ENCODE measurements at regions not wholly inside any gene's neighbourhood (a gene's known extent, or its start where the extent isn't known, plus 50 kb on each side); places are given as distances from the start of the nearest gene placed in this dataset.

DNA sequence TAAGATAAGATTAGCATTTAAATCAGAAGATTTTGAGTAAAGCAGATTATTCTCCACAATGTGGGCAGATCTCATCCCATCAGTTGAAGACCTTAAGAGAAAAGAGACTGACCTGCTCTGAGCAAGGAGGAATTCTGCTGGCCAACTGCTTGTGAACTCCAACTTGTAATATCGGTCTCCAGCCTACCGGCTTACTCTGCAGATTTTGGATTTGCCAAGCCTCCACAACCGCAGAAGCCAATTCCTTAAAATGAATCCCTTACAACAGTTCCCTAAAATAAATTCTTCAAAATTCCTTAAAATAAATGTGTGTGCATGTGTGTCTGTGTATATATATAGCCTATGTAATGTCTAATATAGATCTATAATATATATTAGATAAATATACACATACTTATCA is 107.4 kb upstream of the KLF13 start:
- no peak for DNase-seq
- Histone ChIP-seq H3K36me3 (ENCODE audit: control insufficient read depth, insufficient read depth, low read length) (no peaks in the 10 kb centered on the region), H3K27me3 (ENCODE audit: control insufficient read depth, insufficient read depth, low read length, poor library complexity, severe bottlenecking) (peaks cover 93% of the 10 kb centered on the region), H3K4me1 (ENCODE audit: control insufficient read depth, insufficient read depth, low read length) (no peaks in the 10 kb centered on the region), H3K9me3 (ENCODE audit: control insufficient read depth, low read length) (no peaks in the 10 kb centered on the region), H3K27ac (ENCODE audit: low read depth, low read length) (no peak overlapping the region), H3K4me3 (ENCODE audit: low read length) (no peak overlapping the region), H3K9ac (ENCODE audit: extremely low read depth, low read length, poor library complexity, severe bottlenecking) (no peak overlapping the region)
- TF ChIP-seq, protein P1, sequence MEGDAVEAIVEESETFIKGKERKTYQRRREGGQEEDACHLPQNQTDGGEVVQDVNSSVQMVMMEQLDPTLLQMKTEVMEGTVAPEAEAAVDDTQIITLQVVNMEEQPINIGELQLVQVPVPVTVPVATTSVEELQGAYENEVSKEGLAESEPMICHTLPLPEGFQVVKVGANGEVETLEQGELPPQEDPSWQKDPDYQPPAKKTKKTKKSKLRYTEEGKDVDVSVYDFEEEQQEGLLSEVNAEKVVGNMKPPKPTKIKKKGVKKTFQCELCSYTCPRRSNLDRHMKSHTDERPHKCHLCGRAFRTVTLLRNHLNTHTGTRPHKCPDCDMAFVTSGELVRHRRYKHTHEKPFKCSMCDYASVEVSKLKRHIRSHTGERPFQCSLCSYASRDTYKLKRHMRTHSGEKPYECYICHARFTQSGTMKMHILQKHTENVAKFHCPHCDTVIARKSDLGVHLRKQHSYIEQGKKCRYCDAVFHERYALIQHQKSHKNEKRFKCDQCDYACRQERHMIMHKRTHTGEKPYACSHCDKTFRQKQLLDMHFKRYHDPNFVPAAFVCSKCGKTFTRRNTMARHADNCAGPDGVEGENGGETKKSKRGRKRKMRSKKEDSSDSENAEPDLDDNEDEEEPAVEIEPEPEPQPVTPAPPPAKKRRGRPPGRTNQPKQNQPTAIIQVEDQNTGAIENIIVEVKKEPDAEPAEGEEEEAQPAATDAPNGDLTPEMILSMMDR (conservative IDR thresholded peaks at IDR 0.05) = no peak
- Mint-ChIP-seq H3K4me3 (no peak overlapping the region), H3K27ac (no peak overlapping the region), H3K9me3 (no peaks in the 10 kb centered on the region), H3K27me3 (ENCODE audit: insufficient read depth) (peaks cover 77% of the 10 kb centered on the region), H3K4me1 (peaks cover 10% of the 10 kb centered on the region), H3K36me3 (ENCODE audit: low read depth) (no peaks in the 10 kb centered on the region)
- WGBS, 2 experiments (ENCODE audit: insufficient coverage in 1 of 2, insufficient read length in 1 of 2) = 50 to 53% methylated on average over 2 to 3 of the region's 3 CpGs

DNA sequence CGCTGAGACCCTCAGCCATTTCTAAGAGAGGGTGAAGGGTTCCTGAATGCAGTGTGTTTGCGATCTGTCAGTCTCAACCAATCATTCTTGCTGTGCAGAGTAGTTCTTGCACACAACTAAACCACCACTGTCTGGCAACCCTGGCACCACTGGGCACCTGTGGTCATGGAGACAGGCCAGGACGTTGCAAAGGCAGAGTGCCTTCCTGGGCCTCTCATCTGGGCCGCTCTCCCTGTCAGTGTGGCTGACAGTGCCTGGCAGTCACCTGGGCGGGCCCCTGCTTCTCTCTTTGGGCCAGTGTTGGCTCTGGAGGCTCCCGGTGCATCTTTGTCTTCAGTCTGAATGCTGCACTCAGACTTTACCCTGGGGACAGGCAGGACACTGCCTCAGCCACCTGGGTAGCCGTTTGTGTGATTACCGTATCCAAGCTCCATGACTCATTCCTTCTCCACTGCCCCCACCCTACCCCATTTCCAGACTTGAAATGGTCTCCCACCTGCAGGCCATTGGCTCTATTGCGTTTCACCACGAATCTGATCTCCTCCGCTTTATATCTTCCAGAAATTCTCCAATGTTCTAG is 104.6 kb upstream of the KLF13 start:
- no peak overlapping the region for H3K27ac Mint-ChIP-seq
- H3K9me3 Mint-ChIP-seq = peaks cover 9% of the 10 kb centered on the region
- H3K36me3 Mint-ChIP-seq (ENCODE audit: low read depth) = no peaks in the 10 kb centered on the region
- TF ChIP-seq, protein P1 (conservative IDR thresholded peaks at IDR 0.05) = no peak
- Histone ChIP-seq H3K9me3 (ENCODE audit: control insufficient read depth, low read length) (no peaks in the 10 kb centered on the region), H3K27ac (ENCODE audit: low read depth, low read length) (no peak overlapping the region), H3K36me3 (ENCODE audit: control insufficient read depth, insufficient read depth, low read length) (no peaks in the 10 kb centered on the region), H3K27me3 (ENCODE audit: control insufficient read depth, insufficient read depth, low read length, poor library complexity, severe bottlenecking) (peaks cover 81% of the 10 kb centered on the region), H3K9ac (ENCODE audit: extremely low read depth, low read length, poor library complexity, severe bottlenecking) (no peak overlapping the region), H3K4me3 (ENCODE audit: low read length) (no peak overlapping the region), H3K4me1 (ENCODE audit: control insufficient read depth, insufficient read depth, low read length) (no peaks in the 10 kb centered on the region)
- DNase-seq = peak; percentile 64
- WGBS, 2 experiments (ENCODE audit: insufficient coverage in 1 of 2, insufficient read length in 1 of 2) = 74 to 78% methylated on average over 11 of the region's 11 CpGs
- H3K27me3 Mint-ChIP-seq (ENCODE audit: insufficient read depth) = peaks cover 74% of the 10 kb centered on the region
- H3K4me3 Mint-ChIP-seq = no peak overlapping the region
- peaks cover 10% of the 10 kb centered on the region for H3K4me1 Mint-ChIP-seq

DNA sequence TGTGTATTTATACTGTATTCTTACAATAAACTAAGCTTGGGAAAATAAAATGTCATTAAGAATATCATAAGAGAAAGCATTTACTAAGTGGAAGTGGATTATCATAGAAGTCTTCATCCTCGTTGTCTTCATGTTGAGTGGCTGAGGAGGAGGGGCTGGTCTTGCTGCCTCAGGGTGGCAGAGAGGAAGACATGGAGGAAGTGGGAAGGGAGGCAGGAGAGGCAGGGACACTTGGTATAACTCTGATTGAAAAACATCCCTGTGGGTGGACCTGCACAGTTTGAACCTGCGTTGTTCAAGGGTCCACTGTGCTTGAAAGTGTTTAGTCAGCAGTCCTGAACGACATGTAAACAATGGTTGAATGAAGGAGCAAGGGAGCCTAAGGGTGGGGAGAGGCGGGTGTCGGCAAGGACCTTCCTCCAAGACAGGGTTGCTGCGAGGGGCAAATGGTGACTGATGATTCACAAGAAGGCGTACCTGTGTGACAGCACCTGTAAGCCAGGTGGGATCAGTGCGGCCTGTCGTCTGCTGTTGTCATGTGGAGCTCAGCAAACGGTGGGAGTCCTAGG is 103.8 kb upstream of the KLF13 start:
- DNase-seq = no peak

More for the DNA sequence above, 103.8 kb upstream of the KLF13 start:
- no peak overlapping the region for H3K4me3 Mint-ChIP-seq
- peaks cover 73% of the 10 kb centered on the region for H3K27me3 ChIP-seq (ENCODE audit: control insufficient read depth, insufficient read depth, low read length, poor library complexity, severe bottlenecking)
- peaks cover 10% of the 10 kb centered on the region for H3K4me1 Mint-ChIP-seq
- 83 to 91% methylated on average over 9 to 10 of the region's 10 CpGs for WGBS, 2 experiments (ENCODE audit: insufficient coverage in 1 of 2, insufficient read length in 1 of 2)
- H3K9me3 Mint-ChIP-seq = peaks cover 9% of the 10 kb centered on the region
- H3K4me1 ChIP-seq (ENCODE audit: control insufficient read depth, insufficient read depth, low read length) = no peaks in the 10 kb centered on the region
- H3K36me3 Mint-ChIP-seq (ENCODE audit: low read depth) = no peaks in the 10 kb centered on the region
- H3K4me3 ChIP-seq (ENCODE audit: low read length) = no peak overlapping the region
- H3K27me3 Mint-ChIP-seq (ENCODE audit: insufficient read depth) = peaks cover 67% of the 10 kb centered on the region
- no peak overlapping the region for H3K9ac ChIP-seq (ENCODE audit: extremely low read depth, low read length, poor library complexity, severe bottlenecking)
- TF ChIP-seq, protein P1 (conservative IDR thresholded peaks at IDR 0.05) = no peak
- H3K27ac Mint-ChIP-seq = no peak overlapping the region
- no peaks in the 10 kb centered on the region for H3K9me3 ChIP-seq (ENCODE audit: control insufficient read depth, low read length)
- H3K27ac ChIP-seq (ENCODE audit: low read depth, low read length) = no peak overlapping the region
- no peaks in the 10 kb centered on the region for H3K36me3 ChIP-seq (ENCODE audit: control insufficient read depth, insufficient read depth, low read length)

All from endodermal cell (in vitro differentiated cells).